ENCODE measurements at regions not wholly inside any gene's neighbourhood (a gene's known extent, or its start where the extent isn't known, plus 50 kb on each side); places are given as distances from the start of the nearest gene placed in this dataset.

- TF ChIP-seq VEZF1 (CRISPR knock-in tag; IDR thresholded peaks at IDR 0.05), result no peak
- no peak for TF ChIP-seq MIER1 (IDR thresholded peaks at IDR 0.05; ENCODE audit: low read depth)
- TF ChIP-seq ZBTB11 (CRISPR knock-in tag; IDR thresholded peaks at IDR 0.05), result no peak
- TF ChIP-seq MAZ (CRISPR knock-in tag; conservative IDR thresholded peaks at IDR 0.05 in 1 of 2, IDR thresholded peaks at IDR 0.05 in 1 of 2), result peak; percentile 18 to 32; a peak in 2 of 4 replicates
- TF ChIP-seq POLR3A (IDR thresholded peaks at IDR 0.05; ENCODE audit: borderline replicate concordance, extremely low read depth, insufficient read depth, insufficient read length), result no peak
- TF ChIP-seq ZSCAN29 (IDR thresholded peaks at IDR 0.05), result no peak
- TF ChIP-seq ZMIZ1 (IDR thresholded peaks at IDR 0.05; ENCODE audit: low read depth in 2 of 2, low read length in 2 of 2), result no peak
- TF ChIP-seq TAF7 (tag; IDR thresholded peaks at IDR 0.05), result no peak
- TF ChIP-seq NR1H2 (CRISPR knock-in tag; IDR thresholded peaks at IDR 0.05), result no peak
- TF ChIP-seq RBM17 (IDR thresholded peaks at IDR 0.05; ENCODE audit: borderline replicate concordance, low read depth, low read length), result no peak
- TF ChIP-seq ZNF121 (CRISPR knock-in tag; conservative IDR thresholded peaks at IDR 0.05), result no peak
- peak; percentile 96 to 98 for TF ChIP-seq RAD21 (CRISPR knock-in tag; conservative IDR thresholded peaks at IDR 0.05 in 1 of 2, IDR thresholded peaks at IDR 0.05 in 1 of 2)
- no peak for TF ChIP-seq HDAC1 (IDR thresholded peaks at IDR 0.05)
- TF ChIP-seq ZNF24 (IDR thresholded peaks at IDR 0.05), result no peak
- no peak for TF ChIP-seq UBTF (IDR thresholded peaks at IDR 0.05; ENCODE audit: borderline replicate concordance in 1 of 2, low read depth in 2 of 2, low read length in 2 of 2)
- no peak for TF ChIP-seq ZNF134 (CRISPR knock-in tag; conservative IDR thresholded peaks at IDR 0.05)
Observed at GRCh38 chr2:168346725-168347477, 99.5 kb upstream of the STK39 start (continued).

All from K562 (cell line).